ENCODE measurements at regions not wholly inside any gene's neighbourhood (a gene's known extent, or its start where the extent isn't known, plus 50 kb on each side); places are given as distances from the start of the nearest gene placed in this dataset.
A peak's percentile ranks its signal among the peaks of the same experiment; 100 is the strongest.
"Not testable (repeated sequence)": the region's sequence is repeated elsewhere in the genome, so short reads cannot be mapped to it uniquely, and the experiment has no call there.

DNA sequence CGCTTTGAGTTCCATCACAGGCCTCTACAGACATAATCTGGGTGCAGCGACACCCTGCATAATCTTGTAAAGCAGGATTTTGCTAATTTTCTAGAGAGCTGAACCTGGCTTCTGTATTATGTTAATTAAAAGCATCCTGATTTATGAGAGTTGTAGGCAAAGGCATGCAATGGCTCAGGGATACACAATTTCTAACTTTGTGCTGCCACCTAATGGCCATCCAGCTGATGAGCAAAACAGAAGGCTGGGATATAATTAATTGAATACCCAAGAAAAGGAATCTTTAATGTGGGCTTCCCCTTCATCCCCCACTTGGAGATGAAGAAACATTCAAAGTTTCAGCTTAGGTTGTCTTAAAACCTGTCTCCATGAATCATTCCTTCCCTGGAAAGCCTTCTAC is 78.1 kb downstream of the BMP15 start:
- no peak overlapping the region for H3K27ac Mint-ChIP-seq
- ChIA-PET CTCF (interaction anchor here (0.7 to 0.9 kb wide), 2 partner anchors 9 to 36 kb away, joined by 3 read pairs; no protein-coding TSS in a partner anchor), POLR2A (no interaction called here)
- DNase-seq (peak in 1 of 9 donors; percentile 5), ATAC-seq (no peak)
- Histone ChIP-seq H3K27me3 (ENCODE audit: control insufficient read depth in 2 of 2, insufficient read depth in 2 of 2, low read length in 2 of 2) (no peaks in the 10 kb centered on the region), H3K9me3 (ENCODE audit: control insufficient read depth in 2 of 3, low read length in 3 of 3) (no peaks in the 10 kb centered on the region), H3K4me1 (ENCODE audit: control insufficient read depth in 2 of 2, insufficient read depth in 2 of 2, low read length in 2 of 2) (no peaks in the 10 kb centered on the region), H3K4me3 (ENCODE audit: low read length) (no peak overlapping the region), H3K36me3 (ENCODE audit: control insufficient read depth in 2 of 3, insufficient read depth in 3 of 3, low read length in 3 of 3) (no peaks in the 10 kb centered on the region), H3K27ac (ENCODE audit: low read depth, low read length) (no peak overlapping the region)
- no peaks in the 10 kb centered on the region for H3K4me1 Mint-ChIP-seq
- H3K27me3 Mint-ChIP-seq: peaks cover 0 to 14% (median 0%) of the 10 kb centered on the region in 5 donors
- H3K36me3 Mint-ChIP-seq: no peaks in the 10 kb centered on the region
- H3K9me3 Mint-ChIP-seq: peaks cover 0 to under 1% (median 0%) of the 10 kb centered on the region in 11 donors
- intact Hi-C loops (cut with micrococcal nuclease): loop anchor here (2.0 to 10.0 kb wide), 3 partner anchors 241 to 1074 kb away; no protein-coding TSS in a partner anchor
- no peak overlapping the region for H3K4me3 Mint-ChIP-seq

DNA sequence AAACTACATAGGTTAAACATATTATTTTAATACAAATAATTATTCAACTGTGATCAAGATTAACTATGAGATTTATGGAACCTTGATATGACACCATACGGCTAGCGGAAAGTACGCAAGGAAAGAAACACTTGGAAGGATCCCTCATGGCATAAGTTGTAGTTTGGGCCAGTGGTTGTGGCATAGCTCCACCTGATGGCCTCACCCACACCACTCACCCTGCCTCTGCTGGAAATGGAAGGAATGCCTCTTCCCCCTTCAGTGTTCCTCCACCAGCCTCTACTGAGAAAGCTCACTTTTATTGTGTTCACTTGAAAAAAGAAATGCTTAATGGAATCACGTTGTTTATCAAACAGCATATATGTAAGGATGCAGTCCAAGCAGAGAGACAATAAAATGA is 86.4 kb downstream of the BMP15 start:
- intact Hi-C loops (cut with micrococcal nuclease): no loop called here
- Histone ChIP-seq H3K9me3 (ENCODE audit: control insufficient read depth in 2 of 3, low read length in 3 of 3) (no peaks in the 10 kb centered on the region), H3K36me3 (ENCODE audit: control insufficient read depth in 2 of 3, insufficient read depth in 3 of 3, low read length in 3 of 3) (no peaks in the 10 kb centered on the region), H3K4me1 (ENCODE audit: control insufficient read depth in 2 of 2, insufficient read depth in 2 of 2, low read length in 2 of 2) (no peaks in the 10 kb centered on the region), H3K27ac (ENCODE audit: low read depth, low read length) (no peak overlapping the region), H3K27me3 (ENCODE audit: control insufficient read depth in 2 of 2, insufficient read depth in 2 of 2, low read length in 2 of 2) (no peaks in the 10 kb centered on the region), H3K4me3 (ENCODE audit: low read length) (no peak overlapping the region)
- Mint-ChIP-seq H3K9me3 (no peaks in the 10 kb centered on the region), H3K36me3 (no peaks in the 10 kb centered on the region), H3K4me1 (peaks cover 0 to 5% (median 0%) of the 10 kb centered on the region in 7 donors), H3K27ac (no peak overlapping the region), H3K27me3 (peaks cover 0 to 8% (median 0%) of the 10 kb centered on the region in 5 donors), H3K4me3 (no peak overlapping the region)
- ATAC-seq (no peak), DNase-seq (no peak)
- POLR2A ChIA-PET: no interaction called here
- CTCF ChIA-PET: no interaction called here

GRCh38 chrX:51000384-51000783 is 89.8 kb downstream of the BMP15 start:
- POLR2A ChIA-PET; H3K27me3 Mint-ChIP-seq; H3K27ac Mint-ChIP-seq; H3K4me1 ChIP-seq (ENCODE audit: control insufficient read depth in 2 of 2, insufficient read depth in 2 of 2, low read length in 2 of 2); H3K36me3 Mint-ChIP-seq; intact Hi-C loops (cut with micrococcal nuclease); H3K4me1 Mint-ChIP-seq; H3K27me3 ChIP-seq (ENCODE audit: control insufficient read depth in 2 of 2, insufficient read depth in 2 of 2, low read length in 2 of 2); H3K4me3 ChIP-seq (ENCODE audit: low read length); H3K9me3 ChIP-seq (ENCODE audit: control insufficient read depth in 2 of 3, low read length in 3 of 3); H3K9me3 Mint-ChIP-seq; H3K27ac ChIP-seq (ENCODE audit: low read depth, low read length); ATAC-seq; H3K4me3 Mint-ChIP-seq; CTCF ChIA-PET; DNase-seq; H3K36me3 ChIP-seq (ENCODE audit: control insufficient read depth in 2 of 3, insufficient read depth in 3 of 3, low read length in 3 of 3): not testable (repeated sequence)

GRCh38 chrX:51001733-51002632 is 91.4 kb downstream of the BMP15 start:
- H3K36me3 Mint-ChIP-seq; H3K9me3 ChIP-seq (ENCODE audit: control insufficient read depth in 2 of 3, low read length in 3 of 3); DNase-seq; H3K27me3 ChIP-seq (ENCODE audit: control insufficient read depth in 2 of 2, insufficient read depth in 2 of 2, low read length in 2 of 2); H3K27ac ChIP-seq (ENCODE audit: low read depth, low read length); H3K27ac Mint-ChIP-seq; intact Hi-C loops (cut with micrococcal nuclease); H3K4me3 Mint-ChIP-seq; POLR2A ChIA-PET; H3K36me3 ChIP-seq (ENCODE audit: control insufficient read depth in 2 of 3, insufficient read depth in 3 of 3, low read length in 3 of 3); H3K9me3 Mint-ChIP-seq; H3K27me3 Mint-ChIP-seq; CTCF ChIA-PET; H3K4me1 Mint-ChIP-seq; H3K4me1 ChIP-seq (ENCODE audit: control insufficient read depth in 2 of 2, insufficient read depth in 2 of 2, low read length in 2 of 2); H3K4me3 ChIP-seq (ENCODE audit: low read length); ATAC-seq: not testable (repeated sequence)

DNA sequence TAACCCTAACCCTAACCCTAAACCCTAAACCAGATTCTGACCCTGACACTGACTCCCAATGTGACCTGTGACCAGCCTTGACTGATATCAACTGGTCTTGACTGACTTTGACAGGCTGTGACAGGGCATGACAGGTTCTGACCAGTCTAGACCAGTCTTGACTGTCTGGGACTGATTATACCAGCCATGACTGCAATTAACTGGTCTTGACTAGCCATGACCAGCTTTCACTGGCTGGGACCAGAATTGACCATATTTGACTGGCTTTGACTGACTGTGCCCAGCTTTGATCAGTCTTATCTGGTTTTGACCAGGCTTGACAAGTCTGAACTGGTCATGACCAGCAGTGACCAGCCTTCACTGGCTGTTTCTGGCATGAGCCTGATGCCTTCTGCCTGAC is 95.5 kb downstream of the BMP15 start:
- Histone ChIP-seq H3K36me3 (ENCODE audit: control insufficient read depth in 2 of 3, insufficient read depth in 3 of 3, low read length in 3 of 3) (no peaks in the 10 kb centered on the region), H3K27ac (ENCODE audit: low read depth, low read length) (no peak overlapping the region), H3K4me3 (ENCODE audit: low read length) (no peak overlapping the region), H3K9me3 (ENCODE audit: control insufficient read depth in 2 of 3, low read length in 3 of 3) (no peaks in the 10 kb centered on the region), H3K4me1 (ENCODE audit: control insufficient read depth in 2 of 2, insufficient read depth in 2 of 2, low read length in 2 of 2) (no peaks in the 10 kb centered on the region), H3K27me3 (ENCODE audit: control insufficient read depth in 2 of 2, insufficient read depth in 2 of 2, low read length in 2 of 2) (no peaks in the 10 kb centered on the region)
- no peaks in the 10 kb centered on the region for H3K36me3 Mint-ChIP-seq
- ChIA-PET POLR2A (no interaction called here), CTCF (no interaction called here)
- H3K4me1 Mint-ChIP-seq: no peaks in the 10 kb centered on the region
- H3K27ac Mint-ChIP-seq: no peak overlapping the region
- DNase-seq (peak in 1 of 9 donors; percentile 1), ATAC-seq (no peak)
- H3K27me3 Mint-ChIP-seq: no peaks in the 10 kb centered on the region
- intact Hi-C loops (cut with micrococcal nuclease): no loop called here
- no peak overlapping the region for H3K4me3 Mint-ChIP-seq
- no peaks in the 10 kb centered on the region for H3K9me3 Mint-ChIP-seq

GRCh38 chrX:51024106-51024696 is 113.7 kb downstream of the BMP15 start:
- Mint-ChIP-seq H3K36me3 (no peaks in the 10 kb centered on the region), H3K4me3 (no peak overlapping the region), H3K27ac (no peak overlapping the region), H3K27me3 (peaks cover 0 to 16% (median 0%) of the 10 kb centered on the region in 5 donors), H3K9me3 (peaks cover 0 to 6% (median 0%) of the 10 kb centered on the region in 11 donors), H3K4me1 (no peaks in the 10 kb centered on the region)
- H3K36me3 ChIP-seq (ENCODE audit: control insufficient read depth in 2 of 3, insufficient read depth in 3 of 3, low read length in 3 of 3): no peaks in the 10 kb centered on the region
- H3K9me3 ChIP-seq (ENCODE audit: control insufficient read depth in 2 of 3, low read length in 3 of 3): no peaks in the 10 kb centered on the region
- ATAC-seq: no peak
- no peaks in the 10 kb centered on the region for H3K27me3 ChIP-seq (ENCODE audit: control insufficient read depth in 2 of 2, insufficient read depth in 2 of 2, low read length in 2 of 2)
- intact Hi-C loops (cut with micrococcal nuclease): no loop called here
- POLR2A ChIA-PET: no interaction called here
- CTCF ChIA-PET: no interaction called here
- H3K4me1 ChIP-seq (ENCODE audit: control insufficient read depth in 2 of 2, insufficient read depth in 2 of 2, low read length in 2 of 2): no peaks in the 10 kb centered on the region
- H3K4me3 ChIP-seq (ENCODE audit: low read length): no peak overlapping the region
- DNase-seq: no peak
- no peak overlapping the region for H3K27ac ChIP-seq (ENCODE audit: low read depth, low read length)

DNA sequence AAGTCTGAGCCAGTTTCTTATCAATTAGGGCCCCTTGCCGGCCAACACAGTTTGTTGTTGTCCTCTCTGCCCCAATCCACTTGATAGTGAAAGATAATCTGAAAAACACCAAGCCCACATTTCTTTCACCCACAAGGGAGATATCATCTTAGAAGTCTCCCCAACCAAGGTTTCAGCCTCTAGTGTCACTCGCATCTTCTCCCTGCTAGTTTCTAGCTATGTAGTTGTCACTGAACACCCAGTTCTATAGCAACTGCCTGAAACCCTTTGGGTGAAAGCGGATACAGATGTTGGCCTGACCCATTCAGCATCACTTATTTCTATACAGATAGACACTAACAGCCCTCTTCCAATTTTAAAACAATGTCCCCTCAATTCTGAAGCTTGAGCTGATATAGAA is 116.3 kb downstream of the BMP15 start:
- DNase-seq (no peak), ATAC-seq (no peak)
- Histone ChIP-seq H3K36me3 (ENCODE audit: control insufficient read depth in 2 of 3, insufficient read depth in 3 of 3, low read length in 3 of 3) (no peaks in the 10 kb centered on the region), H3K9me3 (ENCODE audit: control insufficient read depth in 2 of 3, low read length in 3 of 3) (no peaks in the 10 kb centered on the region), H3K27me3 (ENCODE audit: control insufficient read depth in 2 of 2, insufficient read depth in 2 of 2, low read length in 2 of 2) (no peaks in the 10 kb centered on the region), H3K4me1 (ENCODE audit: control insufficient read depth in 2 of 2, insufficient read depth in 2 of 2, low read length in 2 of 2) (no peaks in the 10 kb centered on the region), H3K4me3 (ENCODE audit: low read length) (no peak overlapping the region), H3K27ac (ENCODE audit: low read depth, low read length) (no peak overlapping the region)
- POLR2A ChIA-PET: no interaction called here
- H3K27me3 Mint-ChIP-seq: peaks cover 0 to 5% (median 0%) of the 10 kb centered on the region in 5 donors
- CTCF ChIA-PET: no interaction called here
- no peaks in the 10 kb centered on the region for H3K4me1 Mint-ChIP-seq
- no peak overlapping the region for H3K27ac Mint-ChIP-seq
- intact Hi-C loops (cut with micrococcal nuclease): no loop called here
- no peaks in the 10 kb centered on the region for H3K36me3 Mint-ChIP-seq
- H3K4me3 Mint-ChIP-seq: no peak overlapping the region
- peaks cover 0 to 2% (median 0%) of the 10 kb centered on the region in 11 donors for H3K9me3 Mint-ChIP-seq
